HG03025 (cell line): ENCODE measurements at regions not wholly inside any gene's neighbourhood (a gene's known extent, or its start where the extent isn't known, plus 50 kb on each side); places are given as distances from the start of the nearest gene placed in this dataset.

ENCODE experiments used
- ATAC-seq: cut with Tn5 transposase; IDR thresholded peaks from one replicate; pipeline ENCODE4 v1.9.1; 2021; ENCODE audit warnings: mild to moderate bottlenecking, moderate library complexity; ENCODE audit not compliant: unreplicated experiment, low FRiP score

- no peak for ATAC-seq
These were observed 108.3 kb upstream of the FRY start for GRCh38 chr13:31923134-31923763.

- no peak for ATAC-seq
These were observed 106.5 kb upstream of the FRY start for GRCh38 chr13:31925079-31925478.

- no peak for ATAC-seq
These were observed 104.3 kb upstream of the FRY start for GRCh38 chr13:31927219-31927653.

GRCh38 chr13:31929031-31929770 is 102.4 kb upstream of the FRY start:
- no peak for ATAC-seq

GRCh38 chr13:31930490-31930889 is 101.1 kb upstream of the FRY start:
- ATAC-seq = peak; percentile 26

GRCh38 chr13:31930901-31931522 is 100.6 kb upstream of the FRY start:
- peak; percentile 97 for ATAC-seq

GRCh38 chr13:31937436-31937835 is 94.1 kb upstream of the FRY start:
- no peak for ATAC-seq

GRCh38 chr13:31940076-31940475 is 91.5 kb upstream of the FRY start:
- ATAC-seq = no peak

GRCh38 chr13:31943591-31943990 is 88.0 kb upstream of the FRY start:
- ATAC-seq = no peak

GRCh38 chr13:31944262-31945160 is 87.1 kb upstream of the FRY start:
- ATAC-seq = no peak

- ATAC-seq = no peak
These were observed 86.2 kb upstream of the FRY start for GRCh38 chr13:31945202-31945961.

GRCh38 chr13:31946091-31946770 is 85.3 kb upstream of the FRY start:
- ATAC-seq = no peak

GRCh38 chr13:31947105-31947504 is 84.5 kb upstream of the FRY start:
- ATAC-seq = no peak

- no peak for ATAC-seq
These were observed 84.1 kb upstream of the FRY start for GRCh38 chr13:31947506-31947905.

GRCh38 chr13:31949486-31949885 is 82.1 kb upstream of the FRY start:
- ATAC-seq = no peak

- no peak for ATAC-seq
These were observed 81.3 kb upstream of the FRY start for GRCh38 chr13:31950111-31950815.

GRCh38 chr13:31951215-31951678 is 80.3 kb upstream of the FRY start:
- peak; percentile 92 for ATAC-seq

- no peak for ATAC-seq
These were observed 78.8 kb upstream of the FRY start for GRCh38 chr13:31952641-31953380.
